GM12878 (cell line): ENCODE measurements at regions not wholly inside any gene's neighbourhood (a gene's known extent, or its start where the extent isn't known, plus 50 kb on each side); places are given as distances from the start of the nearest gene placed in this dataset.

Experiments used
- CREB1 ChIP-seq: IDR thresholded peaks from 2 replicates; pipeline ENCODE4 v1.6.1; 2012; ENCODE audit warnings: low read depth, mild to moderate bottlenecking, inconsistent platforms
- KAT2A ChIP-seq: conservative IDR thresholded peaks from 2 replicates; pipeline ENCODE4 v1.6.1; 2011; ENCODE audit warnings: low read depth, low read length; ENCODE audit not compliant: control insufficient read depth
- NFIC ChIP-seq: IDR thresholded peaks from 2 replicates; pipeline ENCODE4 v1.6.1; 2012; ENCODE audit warnings: low read depth, mild to moderate bottlenecking, inconsistent platforms, low read length, moderate library complexity
- POLR2A ChIP-seq: IDR thresholded peaks from 2 replicates; pipeline ENCODE4 v1.6.1; 2011; ENCODE audit warnings: low read depth, mild to moderate bottlenecking, low read length
- POLR2AphosphoS5 ChIP-seq: IDR thresholded peaks from 2 replicates; pipeline ENCODE4 v1.6.1; 2011; ENCODE audit warnings: mild to moderate bottlenecking, low read length, inconsistent platforms
- RFX5 ChIP-seq: IDR thresholded peaks from 2 replicates; pipeline ENCODE4 v1.6.1; 2011; ENCODE audit warnings: low read depth, low read length, improper control_type of control experiment
- TCF12 ChIP-seq: IDR thresholded peaks from 2 replicates; pipeline ENCODE4 v1.6.1; 2011; ENCODE audit warnings: low read depth, mild to moderate bottlenecking, low read length
- YY1 ChIP-seq: IDR thresholded peaks from 2 replicates; pipeline ENCODE4 v1.6.1; 2011; ENCODE audit warnings: low read depth, mild to moderate bottlenecking, low read length
- TF ChIP-seq, protein P1 (sequence below), 3 experiments: IDR thresholded peaks in 2 of 3; conservative IDR thresholded peaks in 1 of 3; 2 replicates each; pipeline ENCODE4 v1.5.1; 2011; ENCODE audit warnings: low read depth in 3 of 3, low read length in 3 of 3, mild to moderate bottlenecking in 3 of 3, control low read depth in 2 of 3, moderate library complexity in 2 of 3, inconsistent platforms in 1 of 3, mixed read lengths in 1 of 3; ENCODE audit not compliant: control insufficient read depth in 2 of 3, insufficient read depth in 1 of 3; ENCODE audit errors: extremely low read depth in 1 of 3
- TF ChIP-seq, protein P2 (sequence below): IDR thresholded peaks from 2 replicates; pipeline ENCODE4 v1.6.1; 2012; ENCODE audit warnings: low read depth, low read length, improper control_type of control experiment

DNA sequence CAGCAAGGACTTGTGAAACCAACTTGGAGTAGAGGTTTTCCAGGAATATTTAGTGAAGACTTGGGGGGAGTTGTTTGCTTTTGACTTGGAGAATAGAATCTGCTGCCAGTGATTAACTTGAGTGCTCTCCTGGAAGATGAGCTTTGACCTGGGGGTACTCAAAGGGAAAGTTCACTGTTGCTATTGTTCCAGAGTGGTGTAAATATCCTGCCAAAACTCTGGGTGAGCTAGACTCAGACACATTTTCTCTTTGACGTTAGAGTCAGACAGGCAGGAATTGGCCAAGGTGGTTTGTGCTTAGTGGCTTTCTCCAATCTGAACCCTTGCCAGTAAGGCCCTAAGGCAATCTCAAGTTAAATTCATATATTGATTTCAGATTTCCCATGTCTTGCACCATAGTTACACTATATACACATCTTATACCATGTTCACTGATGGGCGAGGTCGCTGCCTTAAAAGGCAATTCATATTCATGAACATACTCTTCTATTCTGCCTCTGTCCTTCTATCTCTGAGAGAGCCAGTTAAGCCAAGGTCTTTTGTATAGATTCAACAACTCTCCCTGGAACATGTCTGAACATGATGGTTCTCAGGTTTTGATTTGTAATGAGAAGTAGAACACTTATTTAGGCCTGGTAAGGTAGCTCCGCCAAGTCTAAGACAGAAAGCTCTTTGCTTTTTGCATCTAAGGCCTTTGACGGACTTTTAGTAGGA lies 204.6 kb upstream of the SLC38A2 start:
- no peak for TF ChIP-seq TCF12
- TF ChIP-seq, protein P1, sequence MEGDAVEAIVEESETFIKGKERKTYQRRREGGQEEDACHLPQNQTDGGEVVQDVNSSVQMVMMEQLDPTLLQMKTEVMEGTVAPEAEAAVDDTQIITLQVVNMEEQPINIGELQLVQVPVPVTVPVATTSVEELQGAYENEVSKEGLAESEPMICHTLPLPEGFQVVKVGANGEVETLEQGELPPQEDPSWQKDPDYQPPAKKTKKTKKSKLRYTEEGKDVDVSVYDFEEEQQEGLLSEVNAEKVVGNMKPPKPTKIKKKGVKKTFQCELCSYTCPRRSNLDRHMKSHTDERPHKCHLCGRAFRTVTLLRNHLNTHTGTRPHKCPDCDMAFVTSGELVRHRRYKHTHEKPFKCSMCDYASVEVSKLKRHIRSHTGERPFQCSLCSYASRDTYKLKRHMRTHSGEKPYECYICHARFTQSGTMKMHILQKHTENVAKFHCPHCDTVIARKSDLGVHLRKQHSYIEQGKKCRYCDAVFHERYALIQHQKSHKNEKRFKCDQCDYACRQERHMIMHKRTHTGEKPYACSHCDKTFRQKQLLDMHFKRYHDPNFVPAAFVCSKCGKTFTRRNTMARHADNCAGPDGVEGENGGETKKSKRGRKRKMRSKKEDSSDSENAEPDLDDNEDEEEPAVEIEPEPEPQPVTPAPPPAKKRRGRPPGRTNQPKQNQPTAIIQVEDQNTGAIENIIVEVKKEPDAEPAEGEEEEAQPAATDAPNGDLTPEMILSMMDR (IDR thresholded peaks at IDR 0.05 in 2 of 3, conservative IDR thresholded peaks at IDR 0.05 in 1 of 3; ENCODE audit: control insufficient read depth in 2 of 3, extremely low read depth in 1 of 3, insufficient read depth in 1 of 3, low read depth in 3 of 3, low read length in 3 of 3), result no peak
- no peak for TF ChIP-seq NFIC
- TF ChIP-seq KAT2A, result no peak
- TF ChIP-seq YY1, result no peak
- TF ChIP-seq POLR2A, result no peak
- TF ChIP-seq CREB1, result no peak
- TF ChIP-seq, protein P2, sequence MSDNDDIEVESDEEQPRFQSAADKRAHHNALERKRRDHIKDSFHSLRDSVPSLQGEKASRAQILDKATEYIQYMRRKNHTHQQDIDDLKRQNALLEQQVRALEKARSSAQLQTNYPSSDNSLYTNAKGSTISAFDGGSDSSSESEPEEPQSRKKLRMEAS, result no peak
- TF ChIP-seq POLR2AphosphoS5, result no peak
- TF ChIP-seq RFX5, result no peak
